GM12874 (cell line): ENCODE measurements at regions not wholly inside any gene's neighbourhood (a gene's known extent, or its start where the extent isn't known, plus 50 kb on each side); places are given as distances from the start of the nearest gene placed in this dataset.

Experiments
- CTCF ChIP-seq: IDR thresholded peaks from 2 replicates; pipeline ENCODE4 v1.5.1; 2011; ENCODE audit warnings: low read depth, mild to moderate bottlenecking, control low read depth, low read length, moderate library complexity; ENCODE audit not compliant: insufficient read depth

GRCh38 chr7:148515728-148516695, 74.6 kb upstream of the C7orf33 start:
- no peak for TF ChIP-seq CTCF

DNA sequence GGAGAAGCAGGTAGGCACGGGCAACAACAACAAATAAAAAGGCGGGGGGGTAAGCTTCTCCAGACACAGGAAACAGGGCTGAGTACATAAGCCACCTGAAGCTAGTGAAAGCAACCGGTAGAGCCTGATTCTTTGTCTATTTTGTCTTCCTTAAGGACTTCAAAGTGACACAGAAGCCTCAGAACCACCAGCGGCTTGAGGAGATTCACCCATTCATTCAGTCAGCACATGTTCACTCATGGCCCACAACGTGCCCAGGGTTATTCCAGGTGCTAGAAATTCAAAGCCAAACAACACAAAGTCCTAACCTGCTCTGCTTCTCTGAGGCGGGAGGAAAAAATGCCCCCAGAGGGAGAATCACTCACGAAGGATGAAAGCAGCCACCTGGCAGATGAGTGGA, 69.3 kb upstream of the C7orf33 start:
- TF ChIP-seq CTCF: no peak

DNA sequence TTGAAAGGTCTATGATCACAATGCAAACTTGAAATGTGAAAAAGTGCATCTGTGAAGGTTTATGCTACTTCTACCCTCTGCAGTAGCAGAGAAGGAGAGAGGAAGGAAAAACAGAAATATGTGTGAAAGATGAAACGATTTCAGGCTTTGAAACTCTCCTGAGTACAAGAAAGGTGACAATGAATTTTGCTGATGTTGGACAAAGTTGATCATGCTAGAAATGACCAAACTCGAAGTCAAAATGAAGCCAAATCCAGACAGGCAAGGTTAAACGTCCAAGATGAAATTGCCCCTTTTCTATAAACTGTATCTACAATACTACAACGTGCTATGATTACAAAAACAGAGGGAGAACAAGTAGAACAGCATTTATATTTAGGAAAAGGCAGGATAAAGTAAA, 67.0 kb upstream of the C7orf33 start:
- no peak for TF ChIP-seq CTCF

DNA sequence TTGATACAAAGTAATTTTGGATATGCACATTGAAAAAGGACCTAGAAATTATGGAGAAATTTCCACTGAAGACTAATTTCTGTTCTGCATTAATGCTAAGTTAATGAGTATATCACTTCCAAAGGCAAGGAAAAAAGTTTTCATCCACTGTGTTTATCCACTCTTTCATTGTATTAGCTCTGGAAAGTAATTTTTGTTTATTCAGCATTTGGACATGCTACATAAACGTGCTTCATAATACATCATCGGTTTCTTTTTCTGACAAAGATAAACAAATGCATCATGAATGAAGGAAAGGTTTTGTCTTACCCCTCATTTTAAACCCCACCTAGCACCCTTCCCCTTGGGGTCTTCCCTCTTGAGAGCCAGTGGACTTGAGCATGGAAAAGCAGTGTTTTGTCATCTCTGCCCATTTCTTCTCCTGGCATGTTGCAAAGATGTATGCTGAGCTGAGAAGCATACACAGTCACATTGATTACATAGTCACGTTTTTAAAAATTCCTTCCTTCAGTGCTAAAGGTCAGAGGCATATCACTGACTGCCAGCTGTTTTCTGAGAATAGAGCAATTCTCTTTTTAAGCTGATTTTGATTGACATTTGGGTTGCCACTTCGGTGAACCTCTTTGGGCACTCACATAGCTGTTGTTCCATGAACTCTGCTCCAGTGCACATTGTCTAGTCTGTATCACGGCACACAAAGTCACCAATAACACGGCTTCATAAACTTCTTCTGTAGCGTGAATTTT, 65.9 kb upstream of the C7orf33 start:
- TF ChIP-seq CTCF: no peak

- TF ChIP-seq CTCF: peak; percentile 86
Observed at GRCh38 chr7:148527717-148528168, 62.8 kb upstream of the C7orf33 start.

- TF ChIP-seq CTCF: 0 out of 2 replicates have a peak, but pooled peaks have one; percentile 10
Observed at GRCh38 chr7:148535217-148535616, 55.3 kb upstream of the C7orf33 start.

- TF ChIP-seq CTCF: no peak
Observed at GRCh38 chr7:148537435-148537834, 53.1 kb upstream of the C7orf33 start.
